ENCODE measurements at regions not wholly inside any gene's neighbourhood (a gene's known extent, or its start where the extent isn't known, plus 50 kb on each side); places are given as distances from the start of the nearest gene placed in this dataset.

- TF ChIP-seq CTCF (IDR thresholded peaks at IDR 0.05; ENCODE audit: low read depth, low read length) (no peak), EZH2phosphoT487 (IDR thresholded peaks at IDR 0.05; ENCODE audit: low read depth) (no peak)
Observed at GRCh38 chr3:73314151-73314951, 252.9 kb downstream of the EBLN2 start.
